A673 (cell line): ENCODE measurements at regions not wholly inside any gene's neighbourhood (a gene's known extent, or its start where the extent isn't known, plus 50 kb on each side); places are given as distances from the start of the nearest gene placed in this dataset.

Experiments used
- BruUV-seq: library from RNA; stranded (reverse); fragments of 400-500 nt; replicated peaks from 2 replicates; lab custom pipeline; 2021; lab: Mats Ljungman, UMichigan
- CTCF ChIA-PET: fragments of 300-600 bp; sonication (Branson Sonifier 250); formaldehyde crosslinking; loops from one replicate; lab custom pipeline; 2022; ENCODE audit warnings: antibody characterized with exemption; lab: Charles Lee
- POLR2A ChIA-PET: fragments of 300-600 bp; sonication (Branson Sonifier 250); formaldehyde crosslinking; loops from one replicate; lab custom pipeline; 2022; ENCODE audit warnings: antibody characterized with exemption; ENCODE audit not compliant: low non-redundant PET; lab: Charles Lee
- DNase-seq: peaks from one replicate; pipeline ENCODE4 v3.0.0-alpha.2; 2015; ENCODE audit warnings: low spot score
- H3K27ac ChIP-seq: fragments of 200-600 bp; sonication (generic); 2 replicates; pipeline ENCODE4 v1.5.1; 2016; ENCODE audit warnings: mixed run types, low read depth, mild to moderate bottlenecking, mixed read lengths, antibody characterized with exemption, low read length; ENCODE audit not compliant: poor library complexity, severe bottlenecking
- H3K27me3 ChIP-seq: fragments of 200-600 bp; sonication (generic); replicated peaks from 2 replicates; pipeline ENCODE4 v1.6.1; 2017; ENCODE audit warnings: mixed run types, low read depth, mild to moderate bottlenecking, mixed read lengths, antibody characterized with exemption, low read length; ENCODE audit not compliant: insufficient read depth, poor library complexity
- H3K36me3 ChIP-seq: fragments of 200-600 bp; sonication (generic); 2 replicates; pipeline ENCODE4 v1.6.1; 2016; ENCODE audit warnings: mixed run types, mild to moderate bottlenecking, mixed read lengths, antibody characterized with exemption, low read length; ENCODE audit not compliant: insufficient read depth, poor library complexity, severe bottlenecking
- H3K4me1 ChIP-seq: fragments of 200-600 bp; sonication (generic); 2 replicates; pipeline ENCODE4 v1.6.1; 2017; ENCODE audit warnings: mixed run types, mild to moderate bottlenecking, mixed read lengths, antibody characterized with exemption, low read length; ENCODE audit not compliant: insufficient read depth, poor library complexity, severe bottlenecking
- H3K4me3 ChIP-seq: fragments of 200-600 bp; sonication (generic); 2 replicates; pipeline ENCODE4 v1.5.1; 2016; ENCODE audit warnings: low read depth, mixed run types, mild to moderate bottlenecking, mixed read lengths, low read length; ENCODE audit not compliant: poor library complexity, severe bottlenecking
- H3K9me3 ChIP-seq: fragments of 200-600 bp; sonication (generic); 2 replicates; pipeline ENCODE4 v1.6.1; 2016; ENCODE audit warnings: mixed run types, low read depth, mild to moderate bottlenecking, mixed read lengths, antibody characterized with exemption, low read length; ENCODE audit not compliant: poor library complexity, severe bottlenecking
- CTCF ChIP-seq: fragments of 300-800, 200-600 bp; sonication (generic); conservative IDR thresholded peaks from 2 replicates; pipeline ENCODE4 v1.5.1; 2017; ENCODE audit warnings: low read depth, mild to moderate bottlenecking, antibody characterized with exemption, low read length, moderate library complexity, mixed read lengths
- EZH2 ChIP-seq: fragments of 200-600 bp; sonication (generic); IDR thresholded peaks from 2 replicates; pipeline ENCODE4 v1.6.1; 2017; ENCODE audit warnings: borderline replicate concordance, low read depth, mild to moderate bottlenecking, mixed read lengths, antibody characterized with exemption, low read length; ENCODE audit not compliant: poor library complexity, severe bottlenecking
- intact Hi-C: fragments of 100-400 bp; cut with micrococcal nuclease; formaldehyde crosslinking; loops from one replicate; pipeline ENCODE4 v1.10.0; 2022; ENCODE audit not compliant: unreplicated experiment

GRCh38 chr12:88866881-88867280 is 286.6 kb upstream of the KITLG start:
- ChIA-PET CTCF (no interaction called here), POLR2A (no interaction called here)
- no peaks in the 10 kb centered on the region for H3K9me3 ChIP-seq
- DNase-seq, result no peak
- no peaks in the 10 kb centered on the region for H3K36me3 ChIP-seq
- TF ChIP-seq EZH2 (no peak), CTCF (no peak)
- H3K27me3 ChIP-seq, result no peaks in the 10 kb centered on the region
- intact Hi-C loops, result no loop called here
- no peak overlapping the region for H3K4me3 ChIP-seq
- no peaks in the 10 kb centered on the region for H3K4me1 ChIP-seq
- BruUV-seq, result no TSS peak
- no peak overlapping the region for H3K27ac ChIP-seq

GRCh38 chr12:88865537-88865936 is 285.3 kb upstream of the KITLG start:
- POLR2A ChIA-PET, result no interaction called here
- Histone ChIP-seq H3K9me3 (no peaks in the 10 kb centered on the region), H3K27me3 (no peaks in the 10 kb centered on the region), H3K27ac (no peak overlapping the region), H3K4me3 (no peak overlapping the region), H3K36me3 (no peaks in the 10 kb centered on the region), H3K4me1 (no peaks in the 10 kb centered on the region)
- TF ChIP-seq CTCF (no peak), EZH2 (no peak)
- DNase-seq, result no peak
- BruUV-seq, result no TSS peak
- CTCF ChIA-PET, result no interaction called here
- intact Hi-C loops, result no loop called here

- CTCF ChIA-PET, result no interaction called here
- POLR2A ChIA-PET, result no interaction called here
- no peaks in the 10 kb centered on the region for H3K36me3 ChIP-seq
- no peaks in the 10 kb centered on the region for H3K27me3 ChIP-seq
- TF ChIP-seq EZH2, result no peak
- no peak for TF ChIP-seq CTCF
- no peak overlapping the region for H3K27ac ChIP-seq
- no TSS peak for BruUV-seq
- no peak overlapping the region for H3K4me3 ChIP-seq
- DNase-seq, result no peak
- H3K4me1 ChIP-seq, result no peaks in the 10 kb centered on the region
- no peaks in the 10 kb centered on the region for H3K9me3 ChIP-seq
- intact Hi-C loops, result no loop called here
These were observed 280.6 kb upstream of the KITLG start for GRCh38 chr12:88860851-88861250.
